HEK293 (cell line): ENCODE measurements at regions not wholly inside any gene's neighbourhood (a gene's known extent, or its start where the extent isn't known, plus 50 kb on each side); places are given as distances from the start of the nearest gene placed in this dataset.
A peak's percentile ranks its signal among the peaks of the same experiment; 100 is the strongest.

ENCODE experiments used
- KLF16 ChIP-seq: fragments of 450-650 bp; formaldehyde crosslinking; IDR thresholded peaks from 2 replicates; pipeline ENCODE4 v1.5.1; 2017; ENCODE audit warnings: missing biosample characterization, missing genetic modification characterization
- MYNN ChIP-seq: fragments of 450-650 bp; formaldehyde crosslinking; IDR thresholded peaks from 2 replicates; pipeline ENCODE4 v1.5.1; 2016; ENCODE audit warnings: missing biosample characterization, missing genetic modification characterization, borderline replicate concordance
- ZBTB17 ChIP-seq: fragments of 450-650 bp; formaldehyde crosslinking; IDR thresholded peaks from 2 replicates; pipeline ENCODE4 v1.5.1; 2016; ENCODE audit warnings: missing biosample characterization, missing genetic modification characterization
- ZBTB26 ChIP-seq: fragments of 450-650 bp; formaldehyde crosslinking; optimal IDR thresholded peaks from 2 replicates; pipeline ENCODE3; 2016; ENCODE audit warnings: missing biosample characterization, mild to moderate bottlenecking, missing genetic modification characterization
- ZBTB6 ChIP-seq: fragments of 450-650 bp; formaldehyde crosslinking; IDR thresholded peaks from 2 replicates; pipeline ENCODE4 v1.5.1; 2017; ENCODE audit warnings: missing biosample characterization, missing genetic modification characterization
- ZBTB7A ChIP-seq: fragments of 450-650 bp; formaldehyde crosslinking; IDR thresholded peaks from 2 replicates; pipeline ENCODE4 v1.5.1; 2016; ENCODE audit warnings: low read depth, missing biosample characterization, missing genetic modification characterization
- ZBTB8A ChIP-seq: fragments of 450-650 bp; formaldehyde crosslinking; IDR thresholded peaks from 2 replicates; pipeline ENCODE4 v1.5.1; 2016; ENCODE audit warnings: missing biosample characterization, missing genetic modification characterization
- ZFP37 ChIP-seq: fragments of 450-650 bp; formaldehyde crosslinking; IDR thresholded peaks from 2 replicates; pipeline ENCODE4 v1.5.1; 2016; ENCODE audit warnings: missing biosample characterization, missing genetic modification characterization
- ZFP69B ChIP-seq: fragments of 450-650 bp; formaldehyde crosslinking; IDR thresholded peaks from 2 replicates; pipeline ENCODE4 v1.5.1; 2016; ENCODE audit warnings: missing biosample characterization, missing genetic modification characterization
- ZNF10 ChIP-seq: fragments of 450-650 bp; formaldehyde crosslinking; IDR thresholded peaks from 2 replicates; pipeline ENCODE4 v1.5.1; 2017; ENCODE audit warnings: missing biosample characterization, missing genetic modification characterization
- ZNF138 ChIP-seq: fragments of 450-650 bp; formaldehyde crosslinking; IDR thresholded peaks from 2 replicates; pipeline ENCODE4 v1.5.1; 2016; ENCODE audit warnings: missing biosample characterization, missing genetic modification characterization, borderline replicate concordance
- ZNF169 ChIP-seq: fragments of 450-650 bp; formaldehyde crosslinking; IDR thresholded peaks from 2 replicates; pipeline ENCODE4 v1.5.1; 2016; ENCODE audit warnings: missing biosample characterization, missing genetic modification characterization
- ZNF175 ChIP-seq: fragments of 450-650 bp; formaldehyde crosslinking; IDR thresholded peaks from 2 replicates; pipeline ENCODE4 v1.5.1; 2016; ENCODE audit warnings: missing biosample characterization, missing genetic modification characterization
- ZNF184 ChIP-seq: fragments of 450-650 bp; IDR thresholded peaks from 2 replicates; pipeline ENCODE4 v1.5.1; 2018; ENCODE audit warnings: missing biosample characterization, mild to moderate bottlenecking, missing genetic modification characterization
- ZNF221 ChIP-seq: fragments of 450-650 bp; formaldehyde crosslinking; IDR thresholded peaks from 2 replicates; pipeline ENCODE4 v1.5.1; 2017; ENCODE audit warnings: missing biosample characterization, missing genetic modification characterization, borderline replicate concordance
- ZNF302 ChIP-seq: fragments of 450-650 bp; formaldehyde crosslinking; IDR thresholded peaks from 2 replicates; pipeline ENCODE4 v1.5.1; 2016; ENCODE audit warnings: missing biosample characterization, missing genetic modification characterization, low read depth
- ZNF335 ChIP-seq: fragments of 450-650 bp; formaldehyde crosslinking; conservative IDR thresholded peaks from 2 replicates; pipeline ENCODE4 v1.5.1; 2016; ENCODE audit warnings: missing biosample characterization, missing genetic modification characterization
- ZNF341 ChIP-seq: fragments of 450-650 bp; formaldehyde crosslinking; IDR thresholded peaks from 2 replicates; pipeline ENCODE4; 2016; ENCODE audit warnings: low read depth, missing biosample characterization, missing genetic modification characterization
- ZNF391 ChIP-seq: fragments of 450-650 bp; formaldehyde crosslinking; IDR thresholded peaks from 2 replicates; pipeline ENCODE4 v1.5.1; 2016; ENCODE audit warnings: low read depth, missing biosample characterization, missing genetic modification characterization, borderline replicate concordance
- ZNF510 ChIP-seq: fragments of 450-650 bp; formaldehyde crosslinking; IDR thresholded peaks from 2 replicates; pipeline ENCODE4 v1.5.1; 2018; ENCODE audit warnings: mild to moderate bottlenecking, missing genetic modification characterization, missing biosample characterization; ENCODE audit not compliant: insufficient replicate concordance
- ZNF514 ChIP-seq: fragments of 450-650 bp; formaldehyde crosslinking; IDR thresholded peaks from 2 replicates; pipeline ENCODE4 v1.5.1; 2016; ENCODE audit warnings: missing biosample characterization, missing genetic modification characterization
- ZNF518A ChIP-seq: fragments of 450-650 bp; formaldehyde crosslinking; conservative IDR thresholded peaks from 2 replicates; pipeline ENCODE4 v1.5.1; 2016; ENCODE audit warnings: low read depth, missing biosample characterization, missing genetic modification characterization
- ZNF529 ChIP-seq: fragments of 450-650 bp; formaldehyde crosslinking; IDR thresholded peaks from 2 replicates; pipeline ENCODE4 v1.5.1; 2017; ENCODE audit warnings: missing genetic modification characterization, missing biosample characterization; ENCODE audit not compliant: insufficient replicate concordance
- ZNF544 ChIP-seq: fragments of 450-650 bp; formaldehyde crosslinking; IDR thresholded peaks from 2 replicates; pipeline ENCODE4 v1.5.0; 2017; ENCODE audit warnings: missing biosample characterization, missing genetic modification characterization
- ZNF645 ChIP-seq: fragments of 450-650 bp; formaldehyde crosslinking; IDR thresholded peaks from 2 replicates; pipeline ENCODE4; 2016; ENCODE audit warnings: missing biosample characterization, missing genetic modification characterization
- ZNF658 ChIP-seq: fragments of 450-650 bp; formaldehyde crosslinking; IDR thresholded peaks from 2 replicates; pipeline ENCODE4; 2016; ENCODE audit warnings: missing biosample characterization, missing genetic modification characterization
- ZNF660 ChIP-seq: fragments of 450-650 bp; IDR thresholded peaks from 2 replicates; pipeline ENCODE4 v1.5.1; 2018; ENCODE audit warnings: missing biosample characterization, mild to moderate bottlenecking, missing genetic modification characterization
- TF ChIP-seq, protein P1 (sequence below): fragments of 450-650 bp; formaldehyde crosslinking; IDR thresholded peaks from 2 replicates; pipeline ENCODE4 v1.5.1; 2016; ENCODE audit warnings: missing biosample characterization, missing genetic modification characterization
- TF ChIP-seq, protein P2 (sequence below): fragments of 450-650 bp; formaldehyde crosslinking; IDR thresholded peaks from 2 replicates; pipeline ENCODE4 v1.5.1; 2016; ENCODE audit warnings: missing biosample characterization, missing genetic modification characterization

- TF ChIP-seq ZNF518A (tag by site-specific recombination) (no peak), ZNF175 (tag by site-specific recombination) (no peak), ZFP69B (tag by site-specific recombination) (no peak), ZNF221 (tag by site-specific recombination) (no peak), ZNF335 (tag by site-specific recombination) (peak; percentile 63), ZNF544 (no peak), ZNF169 (no peak), ZBTB7A (no peak), ZNF10 (tag by site-specific recombination) (no peak), KLF16 (tag by site-specific recombination) (no peak), ZFP37 (tag by site-specific recombination) (no peak), ZNF645 (no peak), MYNN (no peak), ZNF658 (no peak), ZNF341 (tag by site-specific recombination) (no peak), ZBTB26 (tag by site-specific recombination) (peak; percentile 39), ZNF510 (no peak), ZNF302 (tag by site-specific recombination) (no peak), ZBTB8A (tag by site-specific recombination) (no peak), ZNF514 (no peak), ZNF138 (no peak), ZBTB6 (tag by site-specific recombination) (no peak), ZNF660 (0 out of 2 replicates have a peak, but pooled peaks have one; percentile 64), ZNF391 (tag by site-specific recombination) (no peak), ZNF529 (no peak), ZNF184 (tag by site-specific recombination) (no peak), ZBTB17 (peak; percentile 68)
- TF ChIP-seq, protein P1, sequence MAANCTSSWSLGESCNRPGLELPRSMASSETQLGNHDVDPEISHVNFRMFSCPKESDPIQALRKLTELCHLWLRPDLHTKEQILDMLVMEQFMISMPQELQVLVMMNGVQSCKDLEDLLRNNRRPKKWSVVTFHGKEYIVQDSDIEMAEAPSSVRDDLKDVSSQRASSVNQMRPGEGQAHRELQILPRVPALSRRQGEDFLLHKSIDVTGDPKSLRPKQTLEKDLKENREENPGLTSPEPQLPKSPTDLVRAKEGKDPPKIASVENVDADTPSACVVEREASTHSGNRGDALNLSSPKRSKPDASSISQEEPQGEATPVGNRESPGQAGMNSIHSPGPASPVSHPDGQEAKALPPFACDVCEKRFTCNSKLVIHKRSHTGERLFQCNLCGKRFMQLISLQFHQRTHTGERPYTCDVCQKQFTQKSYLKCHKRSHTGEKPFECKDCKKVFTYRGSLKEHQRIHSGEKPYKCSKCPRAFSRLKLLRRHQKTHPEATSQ (tag by site-specific recombination), result no peak
- TF ChIP-seq, protein P2, sequence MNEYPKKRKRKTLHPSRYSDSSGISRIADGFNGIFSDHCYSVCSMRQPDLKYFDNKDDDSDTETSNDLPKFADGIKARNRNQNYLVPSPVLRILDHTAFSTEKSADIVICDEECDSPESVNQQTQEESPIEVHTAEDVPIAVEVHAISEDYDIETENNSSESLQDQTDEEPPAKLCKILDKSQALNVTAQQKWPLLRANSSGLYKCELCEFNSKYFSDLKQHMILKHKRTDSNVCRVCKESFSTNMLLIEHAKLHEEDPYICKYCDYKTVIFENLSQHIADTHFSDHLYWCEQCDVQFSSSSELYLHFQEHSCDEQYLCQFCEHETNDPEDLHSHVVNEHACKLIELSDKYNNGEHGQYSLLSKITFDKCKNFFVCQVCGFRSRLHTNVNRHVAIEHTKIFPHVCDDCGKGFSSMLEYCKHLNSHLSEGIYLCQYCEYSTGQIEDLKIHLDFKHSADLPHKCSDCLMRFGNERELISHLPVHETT (tag by site-specific recombination), result no peak
These were observed 129.9 kb downstream of the HFE start (continued) for GRCh38 chr6:26216886-26217713.
